Epidermal melanocyte (primary cell): ENCODE measurements at regions not wholly inside any gene's neighbourhood (a gene's known extent, or its start where the extent isn't known, plus 50 kb on each side); places are given as distances from the start of the nearest gene placed in this dataset.

ENCODE experiments used
- DNase-seq: peaks from one replicate; pipeline ENCODE4 v3.0.0; 2011; ENCODE audit warnings: low spot score; ENCODE audit not compliant: insufficient read length

- no peak for DNase-seq
These were observed 162.7 kb upstream of the NRXN1 start for GRCh38 chr2:51194656-51195055.

GRCh38 chr2:51170273-51170672 is 138.3 kb upstream of the NRXN1 start:
- no peak for DNase-seq

GRCh38 chr2:51165534-51166260 is 133.8 kb upstream of the NRXN1 start:
- no peak for DNase-seq

GRCh38 chr2:51158251-51158650 is 126.3 kb upstream of the NRXN1 start:
- no peak for DNase-seq

GRCh38 chr2:51153236-51153635 is 121.3 kb upstream of the NRXN1 start:
- DNase-seq = no peak

GRCh38 chr2:51151490-51152140 is 119.7 kb upstream of the NRXN1 start:
- DNase-seq = no peak

GRCh38 chr2:51149725-51150124 is 117.8 kb upstream of the NRXN1 start:
- DNase-seq = no peak

GRCh38 chr2:51145761-51146160 is 113.8 kb upstream of the NRXN1 start:
- DNase-seq = no peak

GRCh38 chr2:51120754-51121280 is 88.9 kb upstream of the NRXN1 start:
- no peak for DNase-seq

GRCh38 chr2:51111532-51111931 is 79.6 kb upstream of the NRXN1 start:
- no peak for DNase-seq

GRCh38 chr2:51108794-51109193 is 76.9 kb upstream of the NRXN1 start:
- DNase-seq = no peak

GRCh38 chr2:51107841-51108240 is 75.9 kb upstream of the NRXN1 start:
- DNase-seq = no peak

GRCh38 chr2:51105811-51106210 is 73.9 kb upstream of the NRXN1 start:
- no peak for DNase-seq

GRCh38 chr2:51103205-51103604 is 71.3 kb upstream of the NRXN1 start:
- DNase-seq = no peak

- DNase-seq = no peak
These were observed 61.1 kb upstream of the NRXN1 start for GRCh38 chr2:51093016-51093415.

- no peak for DNase-seq
These were observed 53.6 kb upstream of the NRXN1 start for GRCh38 chr2:51085420-51086068.

GRCh38 chr2:51084750-51085149 is 52.8 kb upstream of the NRXN1 start:
- DNase-seq = no peak
